ENCODE measurements at regions not wholly inside any gene's neighbourhood (a gene's known extent, or its start where the extent isn't known, plus 50 kb on each side); places are given as distances from the start of the nearest gene placed in this dataset.

DNA sequence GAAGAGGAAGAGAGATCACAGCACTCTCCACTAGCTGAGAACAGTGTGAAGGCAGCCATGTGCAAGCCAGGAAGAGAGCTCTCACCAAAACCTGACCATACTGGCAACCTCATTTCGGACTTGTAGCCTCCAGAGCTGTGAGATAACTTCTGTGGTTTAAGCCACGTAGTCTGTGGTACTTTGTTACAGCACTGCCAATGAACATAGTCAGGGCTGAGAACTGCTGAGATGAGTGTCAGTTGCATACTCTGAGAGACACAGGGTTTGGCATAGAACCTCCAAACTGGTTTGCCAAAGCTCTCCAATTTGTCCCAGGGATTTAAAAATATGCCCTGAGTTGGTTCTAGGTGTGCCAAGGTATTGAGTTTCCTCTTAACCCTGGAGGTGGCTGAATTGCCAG lies 218.6 kb downstream of the ATP23 start:
- no peak overlapping the region for H3K27ac ChIP-seq (ENCODE audit: low read depth, low read length)
- no peaks in the 10 kb centered on the region for H3K36me3 ChIP-seq (ENCODE audit: control insufficient read depth, insufficient read depth, low read length)
- no peak overlapping the region for H3K9ac ChIP-seq (ENCODE audit: low read length)
- H3K27me3 ChIP-seq (ENCODE audit: control insufficient read depth, insufficient read depth, low read length) = no peaks in the 10 kb centered on the region
- no peaks in the 10 kb centered on the region for H3K4me1 ChIP-seq (ENCODE audit: control insufficient read depth, insufficient read depth, low read length)
- no peak overlapping the region for H3K4me3 ChIP-seq (ENCODE audit: low read length)

DNA sequence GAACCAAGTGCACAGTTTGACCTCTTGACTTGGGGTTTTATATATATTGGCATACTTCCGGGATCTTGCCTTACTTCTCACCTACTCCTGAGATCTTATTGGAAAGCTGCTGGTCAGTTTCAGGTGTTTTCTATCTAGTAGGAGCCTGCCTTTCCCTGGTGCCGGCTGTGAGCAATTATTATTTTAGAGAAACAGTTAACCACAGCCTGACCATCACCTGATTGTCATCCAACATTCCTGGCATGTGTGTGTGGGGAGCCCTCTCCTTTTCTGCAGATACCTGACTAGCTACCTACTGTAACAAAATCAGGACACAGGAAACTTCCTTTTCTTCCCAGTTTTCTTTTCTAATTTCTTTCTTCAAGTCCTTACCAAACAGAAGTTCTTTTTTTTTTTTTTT lies 220.4 kb downstream of the ATP23 start:
- Histone ChIP-seq H3K36me3 (ENCODE audit: control insufficient read depth, insufficient read depth, low read length) (no peaks in the 10 kb centered on the region), H3K4me3 (ENCODE audit: low read length) (no peak overlapping the region), H3K27me3 (ENCODE audit: control insufficient read depth, insufficient read depth, low read length) (no peaks in the 10 kb centered on the region), H3K4me1 (ENCODE audit: control insufficient read depth, insufficient read depth, low read length) (no peaks in the 10 kb centered on the region), H3K27ac (ENCODE audit: low read depth, low read length) (no peak overlapping the region), H3K9ac (ENCODE audit: low read length) (no peak overlapping the region)

DNA sequence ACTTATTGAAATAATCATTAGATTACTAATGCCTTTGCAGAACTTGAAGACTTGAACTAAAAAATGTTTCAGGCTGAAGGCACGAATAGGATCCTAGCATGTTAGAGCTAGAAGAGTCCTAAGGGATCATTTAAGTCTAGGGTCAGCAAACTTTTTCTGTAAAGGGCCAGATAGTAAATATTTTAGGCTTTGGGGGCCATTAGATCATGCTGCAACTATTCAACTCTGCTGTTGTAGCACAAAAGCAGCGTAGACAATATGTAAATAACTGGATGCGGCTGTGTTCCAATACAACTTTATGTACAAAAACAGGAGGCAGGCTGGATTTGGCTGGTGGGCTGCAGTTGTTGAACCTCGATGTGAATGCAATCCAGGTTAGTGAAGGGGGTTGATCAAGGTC lies 221.7 kb downstream of the ATP23 start:
- no peaks in the 10 kb centered on the region for H3K4me1 ChIP-seq (ENCODE audit: control insufficient read depth, insufficient read depth, low read length)
- H3K27me3 ChIP-seq (ENCODE audit: control insufficient read depth, insufficient read depth, low read length) = no peaks in the 10 kb centered on the region
- H3K27ac ChIP-seq (ENCODE audit: low read depth, low read length) = no peak overlapping the region
- H3K36me3 ChIP-seq (ENCODE audit: control insufficient read depth, insufficient read depth, low read length) = no peaks in the 10 kb centered on the region
- no peak overlapping the region for H3K4me3 ChIP-seq (ENCODE audit: low read length)
- H3K9ac ChIP-seq (ENCODE audit: low read length) = no peak overlapping the region

DNA sequence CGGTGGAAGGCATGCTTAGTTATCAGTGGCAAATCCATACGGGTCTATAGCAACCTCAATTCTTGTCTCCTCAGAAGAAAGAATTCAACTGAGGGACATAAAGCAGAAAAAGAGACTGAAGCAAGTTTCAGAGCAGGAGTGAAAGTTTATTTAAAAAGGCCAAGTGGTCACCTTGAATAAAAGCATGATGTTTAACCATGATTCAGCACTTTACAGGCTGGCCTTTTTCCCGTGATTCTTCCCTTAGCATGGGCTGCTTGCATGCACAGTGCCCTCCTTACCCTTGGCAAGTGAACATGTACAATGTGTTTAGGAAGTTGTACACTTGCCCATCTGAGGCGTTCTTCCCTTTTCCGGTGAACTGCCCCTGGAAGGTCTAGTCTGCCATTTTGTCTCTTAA lies 225.3 kb downstream of the ATP23 start:
- Histone ChIP-seq H3K27ac (ENCODE audit: low read depth, low read length) (no peak overlapping the region), H3K4me3 (ENCODE audit: low read length) (no peak overlapping the region), H3K36me3 (ENCODE audit: control insufficient read depth, insufficient read depth, low read length) (no peaks in the 10 kb centered on the region), H3K4me1 (ENCODE audit: control insufficient read depth, insufficient read depth, low read length) (no peaks in the 10 kb centered on the region), H3K9ac (ENCODE audit: low read length) (no peak overlapping the region), H3K27me3 (ENCODE audit: control insufficient read depth, insufficient read depth, low read length) (no peaks in the 10 kb centered on the region)

DNA sequence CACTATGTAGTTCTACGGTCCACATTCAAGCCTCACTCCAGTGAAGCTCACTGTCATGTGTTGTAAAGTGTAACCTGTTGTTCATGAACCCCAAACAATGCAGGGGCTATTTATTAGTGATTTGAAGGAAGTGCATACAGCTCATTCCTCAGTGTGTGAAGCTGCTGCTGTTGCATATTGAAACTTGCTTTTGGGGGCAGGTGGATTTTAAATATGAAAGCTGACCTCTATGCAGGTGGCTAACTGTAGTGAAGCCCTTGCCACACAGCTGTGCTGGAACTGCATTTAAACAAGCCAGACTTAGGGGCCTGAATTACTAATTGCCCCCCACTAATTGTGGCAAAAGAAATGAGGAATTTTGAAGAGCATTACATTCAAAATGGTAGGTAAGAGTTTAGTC lies 226.3 kb downstream of the ATP23 start:
- H3K9ac ChIP-seq (ENCODE audit: low read length) = no peak overlapping the region
- no peaks in the 10 kb centered on the region for H3K27me3 ChIP-seq (ENCODE audit: control insufficient read depth, insufficient read depth, low read length)
- H3K4me1 ChIP-seq (ENCODE audit: control insufficient read depth, insufficient read depth, low read length) = no peaks in the 10 kb centered on the region
- H3K27ac ChIP-seq (ENCODE audit: low read depth, low read length) = no peak overlapping the region
- no peak overlapping the region for H3K4me3 ChIP-seq (ENCODE audit: low read length)
- no peaks in the 10 kb centered on the region for H3K36me3 ChIP-seq (ENCODE audit: control insufficient read depth, insufficient read depth, low read length)

DNA sequence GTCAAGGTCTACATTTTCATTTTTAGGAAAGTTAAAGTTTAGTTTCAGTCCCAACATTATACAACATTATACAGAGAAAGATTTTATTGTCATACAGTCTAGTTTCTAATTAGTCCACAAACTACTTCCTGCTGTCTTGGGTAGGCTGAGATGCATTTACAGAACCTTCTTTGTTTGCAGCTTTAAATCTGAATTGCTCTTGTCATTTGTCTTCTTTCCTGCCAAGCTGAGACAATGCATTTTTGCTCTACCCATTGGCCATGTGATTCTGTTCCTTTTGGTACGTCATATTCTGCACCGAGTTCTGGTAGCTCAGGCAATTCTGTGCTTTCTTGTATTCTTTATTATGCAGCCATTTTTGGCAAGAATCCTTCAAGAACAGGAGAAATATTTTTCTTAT lies 228.5 kb downstream of the ATP23 start:
- H3K9ac ChIP-seq (ENCODE audit: low read length) = no peak overlapping the region
- no peak overlapping the region for H3K27ac ChIP-seq (ENCODE audit: low read depth, low read length)
- H3K36me3 ChIP-seq (ENCODE audit: control insufficient read depth, insufficient read depth, low read length) = no peaks in the 10 kb centered on the region
- no peak overlapping the region for H3K4me3 ChIP-seq (ENCODE audit: low read length)
- H3K4me1 ChIP-seq (ENCODE audit: control insufficient read depth, insufficient read depth, low read length) = no peaks in the 10 kb centered on the region
- H3K27me3 ChIP-seq (ENCODE audit: control insufficient read depth, insufficient read depth, low read length) = no peaks in the 10 kb centered on the region

DNA sequence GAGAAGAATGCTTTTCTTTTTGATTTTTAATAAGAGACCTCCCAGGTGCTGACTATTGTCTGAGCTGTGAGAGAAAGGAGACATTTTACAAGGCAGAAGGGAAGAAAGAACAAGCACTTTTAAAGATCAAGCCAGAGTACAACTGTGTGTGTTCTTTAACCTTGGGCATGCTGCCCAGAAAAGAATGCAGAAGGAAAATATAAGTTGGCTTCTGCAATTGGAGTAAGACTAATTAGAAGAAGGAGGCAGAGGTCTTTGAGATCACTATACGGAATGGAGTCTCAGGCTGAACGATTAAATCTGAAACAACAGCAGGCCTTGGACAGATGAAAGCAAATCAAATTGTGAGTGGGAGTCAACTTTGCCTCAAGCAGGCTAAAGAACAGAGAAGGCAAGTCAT lies 230.5 kb downstream of the ATP23 start:
- Histone ChIP-seq H3K4me3 (ENCODE audit: low read length) (no peak overlapping the region), H3K27ac (ENCODE audit: low read depth, low read length) (no peak overlapping the region), H3K9ac (ENCODE audit: low read length) (no peak overlapping the region), H3K4me1 (ENCODE audit: control insufficient read depth, insufficient read depth, low read length) (no peaks in the 10 kb centered on the region), H3K36me3 (ENCODE audit: control insufficient read depth, insufficient read depth, low read length) (no peaks in the 10 kb centered on the region), H3K27me3 (ENCODE audit: control insufficient read depth, insufficient read depth, low read length) (no peaks in the 10 kb centered on the region)

DNA sequence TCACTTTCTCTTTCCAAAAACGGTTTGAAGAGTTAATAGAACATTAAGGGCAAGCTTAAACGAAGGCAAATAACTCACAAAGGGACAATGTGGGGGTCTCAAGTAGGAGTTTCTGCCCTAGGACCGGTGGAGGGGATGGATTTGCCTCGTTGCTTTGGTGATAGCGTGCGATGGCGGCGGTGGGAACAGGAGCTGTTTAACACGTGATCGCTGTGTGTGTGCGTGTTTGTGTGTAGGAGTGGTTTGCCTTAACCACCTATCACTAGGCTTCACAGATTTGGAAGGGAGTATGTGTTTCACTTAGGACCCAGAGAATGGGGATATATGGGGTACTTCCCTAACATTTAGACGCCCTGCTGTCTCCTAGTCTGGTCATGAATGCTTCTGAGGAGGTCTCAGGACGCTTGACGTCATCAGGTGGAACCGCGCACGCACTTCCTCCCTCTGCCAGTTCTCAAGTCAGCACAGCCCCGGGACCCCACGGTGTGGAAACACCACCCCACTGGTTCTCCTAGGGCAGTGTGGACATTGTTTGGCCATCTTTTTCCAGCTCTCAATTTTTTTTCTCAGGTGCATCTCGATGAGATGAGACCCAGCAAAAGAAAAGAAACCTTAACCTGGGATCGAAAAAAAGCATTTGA lies 231.2 kb downstream of the ATP23 start:
- H3K4me3 ChIP-seq (ENCODE audit: low read length) = no peak overlapping the region
- H3K27me3 ChIP-seq (ENCODE audit: control insufficient read depth, insufficient read depth, low read length) = no peaks in the 10 kb centered on the region
- H3K27ac ChIP-seq (ENCODE audit: low read depth, low read length) = no peak overlapping the region
- no peaks in the 10 kb centered on the region for H3K36me3 ChIP-seq (ENCODE audit: control insufficient read depth, insufficient read depth, low read length)
- H3K4me1 ChIP-seq (ENCODE audit: control insufficient read depth, insufficient read depth, low read length) = no peaks in the 10 kb centered on the region
- no peak overlapping the region for H3K9ac ChIP-seq (ENCODE audit: low read length)

DNA sequence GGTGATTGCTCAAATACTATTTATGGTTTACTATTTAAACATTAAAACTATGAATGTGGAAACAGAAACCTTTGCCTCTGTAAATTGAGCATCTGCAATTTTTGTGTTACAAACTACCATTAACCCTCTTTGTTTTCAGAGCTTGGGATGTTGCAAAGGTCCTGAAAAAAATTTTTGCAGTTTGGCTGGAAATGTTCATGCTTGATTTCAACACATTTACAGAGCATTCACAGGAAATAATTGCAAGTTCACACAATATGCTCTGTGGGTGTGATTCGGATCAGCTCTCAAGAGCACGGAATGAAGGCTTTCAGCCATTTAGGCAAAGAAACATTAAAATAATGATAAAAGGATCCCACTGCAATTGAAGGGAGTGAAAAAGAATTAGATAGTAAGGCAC lies 232.9 kb downstream of the ATP23 start:
- H3K27ac ChIP-seq (ENCODE audit: low read depth, low read length) = no peak overlapping the region
- H3K27me3 ChIP-seq (ENCODE audit: control insufficient read depth, insufficient read depth, low read length) = no peaks in the 10 kb centered on the region
- no peak overlapping the region for H3K4me3 ChIP-seq (ENCODE audit: low read length)
- no peak overlapping the region for H3K9ac ChIP-seq (ENCODE audit: low read length)
- no peaks in the 10 kb centered on the region for H3K36me3 ChIP-seq (ENCODE audit: control insufficient read depth, insufficient read depth, low read length)
- no peaks in the 10 kb centered on the region for H3K4me1 ChIP-seq (ENCODE audit: control insufficient read depth, insufficient read depth, low read length)

DNA sequence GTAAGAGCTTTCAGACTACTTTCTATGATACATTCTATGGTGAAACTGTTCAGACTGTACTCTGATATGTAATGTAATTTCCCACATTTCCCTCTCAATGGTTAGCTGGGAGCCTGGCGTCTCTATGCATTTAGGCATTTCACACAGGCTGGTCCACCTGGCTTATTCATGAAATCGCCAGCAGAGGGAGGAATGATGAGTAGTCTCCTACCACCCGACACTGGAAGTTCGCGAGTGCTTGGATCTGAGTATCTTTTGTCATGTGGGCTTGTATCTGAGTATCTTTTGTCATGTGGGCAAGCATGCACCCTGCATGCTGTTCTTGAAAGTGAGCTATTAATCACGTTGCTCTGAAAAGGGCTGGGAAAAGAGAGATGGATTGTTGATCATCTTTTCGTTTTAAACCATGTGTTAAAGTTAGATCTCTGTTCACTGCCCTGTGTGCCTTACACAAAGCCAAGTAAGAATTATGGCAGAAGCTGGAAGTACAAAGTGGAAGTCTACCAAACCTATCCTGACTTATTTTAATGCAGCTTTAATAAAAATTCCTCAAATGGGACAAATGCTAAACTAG lies 235.0 kb downstream of the ATP23 start:
- Histone ChIP-seq H3K27me3 (ENCODE audit: control insufficient read depth, insufficient read depth, low read length) (no peaks in the 10 kb centered on the region), H3K36me3 (ENCODE audit: control insufficient read depth, insufficient read depth, low read length) (no peaks in the 10 kb centered on the region), H3K4me1 (ENCODE audit: control insufficient read depth, insufficient read depth, low read length) (no peaks in the 10 kb centered on the region), H3K27ac (ENCODE audit: low read depth, low read length) (no peak overlapping the region), H3K4me3 (ENCODE audit: low read length) (no peak overlapping the region), H3K9ac (ENCODE audit: low read length) (no peak overlapping the region)

DNA sequence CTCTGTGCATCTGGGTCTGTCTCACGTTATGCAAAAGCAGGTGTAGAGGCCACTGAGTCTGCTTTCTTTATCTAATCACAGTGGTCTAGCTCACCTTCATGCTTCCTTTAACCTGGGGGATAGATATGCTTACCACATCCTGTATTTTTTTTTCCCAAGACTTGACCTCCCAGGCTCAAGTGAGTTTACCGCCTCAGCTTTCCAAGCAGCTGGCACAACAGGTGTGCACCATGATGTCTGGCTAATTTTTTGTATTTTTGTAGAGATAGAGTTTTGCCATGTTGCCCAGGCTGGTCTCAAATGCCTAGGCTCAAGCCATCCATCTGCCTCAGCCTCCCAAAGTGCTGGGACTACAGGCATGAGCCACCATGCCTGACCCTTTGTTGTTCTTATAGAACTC lies 236.0 kb downstream of the ATP23 start:
- Histone ChIP-seq H3K36me3 (ENCODE audit: control insufficient read depth, insufficient read depth, low read length) (no peaks in the 10 kb centered on the region), H3K27me3 (ENCODE audit: control insufficient read depth, insufficient read depth, low read length) (no peaks in the 10 kb centered on the region), H3K9ac (ENCODE audit: low read length) (no peak overlapping the region), H3K4me3 (ENCODE audit: low read length) (no peak overlapping the region), H3K4me1 (ENCODE audit: control insufficient read depth, insufficient read depth, low read length) (no peaks in the 10 kb centered on the region), H3K27ac (ENCODE audit: low read depth, low read length) (no peak overlapping the region)

DNA sequence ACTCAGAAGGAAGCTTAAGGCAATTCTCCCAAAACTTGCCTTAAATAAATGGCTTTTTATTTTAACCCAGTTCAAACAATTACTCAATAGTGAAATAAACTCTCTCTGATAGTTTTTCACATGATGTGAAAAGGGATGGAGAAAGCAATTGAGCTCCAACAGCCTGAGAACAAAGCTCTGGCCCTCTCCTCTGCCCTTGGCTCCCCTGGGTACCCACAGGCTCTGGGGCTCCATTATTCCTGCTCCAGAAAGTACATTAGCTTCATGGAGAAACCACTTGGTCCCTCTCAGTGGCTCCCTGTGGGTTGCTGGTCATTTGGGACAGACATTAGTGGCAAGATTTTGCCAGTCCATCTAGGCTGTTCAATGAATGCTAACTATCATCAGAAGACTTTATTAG lies 242.8 kb downstream of the ATP23 start:
- Histone ChIP-seq H3K27me3 (ENCODE audit: control insufficient read depth, insufficient read depth, low read length) (no peaks in the 10 kb centered on the region), H3K9ac (ENCODE audit: low read length) (no peak overlapping the region), H3K36me3 (ENCODE audit: control insufficient read depth, insufficient read depth, low read length) (no peaks in the 10 kb centered on the region), H3K4me1 (ENCODE audit: control insufficient read depth, insufficient read depth, low read length) (no peaks in the 10 kb centered on the region), H3K4me3 (ENCODE audit: low read length) (no peak overlapping the region), H3K27ac (ENCODE audit: low read depth, low read length) (no peak overlapping the region)

DNA sequence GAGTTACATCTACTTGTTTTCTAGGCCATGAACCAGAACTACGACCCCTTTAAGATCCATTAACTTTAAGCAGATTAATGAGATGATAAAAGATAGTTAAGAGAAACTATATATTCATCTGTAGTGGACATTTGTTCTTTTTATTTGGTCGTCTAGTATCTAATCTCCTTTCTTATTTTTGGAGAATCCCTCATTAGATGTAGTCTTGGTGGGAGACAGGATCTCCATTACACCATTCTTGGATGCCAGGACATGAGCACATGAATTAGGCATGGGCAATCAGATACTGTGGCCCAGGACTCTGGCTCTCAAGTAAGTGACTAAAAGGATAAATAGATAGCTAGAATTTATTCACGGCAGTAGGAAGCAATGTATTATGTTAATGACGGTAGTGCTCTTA lies 245.0 kb downstream of the ATP23 start:
- Histone ChIP-seq H3K27ac (ENCODE audit: low read depth, low read length) (no peak overlapping the region), H3K27me3 (ENCODE audit: control insufficient read depth, insufficient read depth, low read length) (no peaks in the 10 kb centered on the region), H3K4me3 (ENCODE audit: low read length) (no peak overlapping the region), H3K9ac (ENCODE audit: low read length) (no peak overlapping the region), H3K4me1 (ENCODE audit: control insufficient read depth, insufficient read depth, low read length) (no peaks in the 10 kb centered on the region), H3K36me3 (ENCODE audit: control insufficient read depth, insufficient read depth, low read length) (no peaks in the 10 kb centered on the region)
